Psoas muscle (tissue), 7 donors: ENCODE measurements at regions not wholly inside any gene's neighbourhood (a gene's known extent, or its start where the extent isn't known, plus 50 kb on each side); places are given as distances from the start of the nearest gene placed in this dataset.
A peak's percentile ranks its signal among the peaks of the same experiment; 100 is the strongest.

Experiments used
- ATAC-seq, 4 donors: fragments of 200-7000 bp; cut with Tn5 transposase; one replicate each; pipeline ENCODE4 v1.9.1; 2020; ENCODE audit warnings: moderate library complexity in 3 of 4, mild to moderate bottlenecking in 2 of 4
- DNase-seq, 2 donors: peaks; one replicate each; pipeline ENCODE4 v3.0.0-alpha.2; 2020
- H3K27ac ChIP-seq: fragments of 200-600 bp; one replicate; pipeline ENCODE4 v1.8.0; 2022
- H3K27me3 ChIP-seq, 3 donors: fragments of 200-600 bp in 1 of 3; one replicate each; pipeline versions ENCODE4 v1.6.1 to v1.8.0; 2013 to 2022; ENCODE audit warnings: low read length in 2 of 3, mild to moderate bottlenecking in 2 of 3, moderate library complexity in 1 of 3; ENCODE audit not compliant: insufficient read depth in 3 of 3
- H3K36me3 ChIP-seq, 2 donors: fragments of 200-600 bp in 1 of 2; one replicate each; pipeline versions ENCODE4 v1.6.1 to v1.8.0; 2013 to 2022; ENCODE audit warnings: low read depth in 1 of 2, mild to moderate bottlenecking in 1 of 2, moderate library complexity in 1 of 2; ENCODE audit not compliant: insufficient read depth in 1 of 2
- H3K4me1 ChIP-seq: fragments of 200-600 bp; one replicate; pipeline ENCODE4 v1.8.0; 2022
- H3K4me3 ChIP-seq: fragments of 200-600 bp; one replicate; pipeline ENCODE4 v1.8.0; 2022; ENCODE audit warnings: mild to moderate bottlenecking
- H3K9me3 ChIP-seq: fragments of 200-600 bp; one replicate; pipeline ENCODE4 v1.8.0; 2022
- CTCF ChIP-seq: fragments of 200-600 bp; IDR thresholded peaks from one replicate; pipeline ENCODE4 v1.8.0; 2022; ENCODE audit warnings: antibody characterized with exemption
- WGBS, 3 donors: extraction: QIAGEN DNeasy Blood & Tissue Kit; methylation state at CpG; one replicate each; pipeline versions ENCODE4 v1.1.6 to v1.1.7; 2013; 5-methylcytosine and 5-hydroxymethylcytosine counted together
- intact Hi-C, 2 donors: fragments of 100-400 bp; cut with DNase I; formaldehyde crosslinking; loops; one replicate each; pipeline versions ENCODE4 v1.11.0 to v1.14.2; 2022
- donor health status: healthy with polysubstance abuse.
- donor health status: DM: no; HTN: no; CAD: no; lungs with moderate emphysema.
- donor health status: Bipolar disorder and iron deficiency.
- donor health status: healthy.
- donor health status: DM: yes; HTN: yes; CAD: no.
- donor health status: DM: no; HTN: no; CAD: no.
- donor health status: DM: yes; HTN: yes; CAD: no.

GRCh38 chr3:23079976-23080375 lies 123.2 kb upstream of the UBE2E2 start:
- Histone ChIP-seq H3K27ac (peak overlapping the region; percentile 6), H3K4me1 (peaks cover 17% of the 10 kb centered on the region)
- intact Hi-C loops, result no loop called here

GRCh38 chr3:23083701-23084100 lies 119.4 kb upstream of the UBE2E2 start:
- ATAC-seq (no peak), DNase-seq (no peak)
- no peak for TF ChIP-seq CTCF
- 71 to 82% (median 76%) methylated on average over 4 of the region's 4 CpGs for WGBS, 3 donors
- no peaks in the 10 kb centered on the region for H3K27me3 ChIP-seq
- no peaks in the 10 kb centered on the region for H3K36me3 ChIP-seq
- intact Hi-C loops, result no loop called here
- H3K4me1 ChIP-seq, result no peaks in the 10 kb centered on the region
- H3K9me3 ChIP-seq, result no peaks in the 10 kb centered on the region
- no peak overlapping the region for H3K4me3 ChIP-seq
- H3K27ac ChIP-seq, result no peak overlapping the region

More at GRCh38 chr3:23079976-23080375, 123.2 kb upstream of the UBE2E2 start:
- no peaks in the 10 kb centered on the region for H3K27me3 ChIP-seq
- H3K4me3 ChIP-seq, result peak overlapping the region; percentile 49
- no peaks in the 10 kb centered on the region for H3K9me3 ChIP-seq
- no peaks in the 10 kb centered on the region for H3K36me3 ChIP-seq
- 12 to 17% (median 14%) methylated on average over 7 of the region's 7 CpGs for WGBS, 3 donors
- TF ChIP-seq CTCF, result no peak
- peak; percentile 37 to 64 (median 59) for ATAC-seq
- no peak for DNase-seq

GRCh38 chr3:23084367-23084766 lies 118.8 kb upstream of the UBE2E2 start:
- no peak for DNase-seq
- no peaks in the 10 kb centered on the region for H3K9me3 ChIP-seq

GRCh38 chr3:23085261-23085660 lies 117.9 kb upstream of the UBE2E2 start:
- Histone ChIP-seq H3K9me3 (no peaks in the 10 kb centered on the region), H3K4me3 (no peak overlapping the region), H3K36me3 (no peaks in the 10 kb centered on the region), H3K27me3 (no peaks in the 10 kb centered on the region), H3K27ac (no peak overlapping the region), H3K4me1 (no peaks in the 10 kb centered on the region)
- intact Hi-C loops, result no loop called here
- no peak for DNase-seq
- TF ChIP-seq CTCF, result no peak
- ATAC-seq, result no peak
- WGBS, 3 donors, result 78 to 91% (median 82%) methylated on average over 1 of the region's 1 CpG

More at GRCh38 chr3:23084367-23084766, 118.8 kb upstream of the UBE2E2 start:
- intact Hi-C loops, result no loop called here
- no peak for ATAC-seq
- H3K27ac ChIP-seq, result no peak overlapping the region
- no peaks in the 10 kb centered on the region for H3K36me3 ChIP-seq
- H3K4me3 ChIP-seq, result no peak overlapping the region
- H3K4me1 ChIP-seq, result no peaks in the 10 kb centered on the region
- no peaks in the 10 kb centered on the region for H3K27me3 ChIP-seq
- no peak for TF ChIP-seq CTCF

GRCh38 chr3:23086331-23086730 lies 116.8 kb upstream of the UBE2E2 start:
- Histone ChIP-seq H3K4me3 (no peak overlapping the region), H3K36me3 (no peaks in the 10 kb centered on the region), H3K9me3 (no peaks in the 10 kb centered on the region), H3K27me3 (no peaks in the 10 kb centered on the region), H3K4me1 (no peaks in the 10 kb centered on the region), H3K27ac (no peak overlapping the region)
- TF ChIP-seq CTCF, result no peak
- no peak for ATAC-seq
- DNase-seq, result no peak
- 73 to 93% (median 85%) methylated on average over 4 of the region's 4 CpGs for WGBS, 3 donors
- intact Hi-C loops, result no loop called here
